HG02610 (cell line): ENCODE measurements at regions not wholly inside any gene's neighbourhood (a gene's known extent, or its start where the extent isn't known, plus 50 kb on each side); places are given as distances from the start of the nearest gene placed in this dataset.
"Not testable (repeated sequence)": the region's sequence is repeated elsewhere in the genome, so short reads cannot be mapped to it uniquely, and the experiment has no call there.

ENCODE experiments used
- ATAC-seq: cut with Tn5 transposase; IDR thresholded peaks from one replicate; pipeline ENCODE4 v1.9.1; 2021; ENCODE audit warnings: mild to moderate bottlenecking, moderate library complexity; ENCODE audit not compliant: unreplicated experiment

- ATAC-seq: no peak
Observed at GRCh38 chr11:79522626-79523025, 81.8 kb upstream of the TENM4 start.

DNA sequence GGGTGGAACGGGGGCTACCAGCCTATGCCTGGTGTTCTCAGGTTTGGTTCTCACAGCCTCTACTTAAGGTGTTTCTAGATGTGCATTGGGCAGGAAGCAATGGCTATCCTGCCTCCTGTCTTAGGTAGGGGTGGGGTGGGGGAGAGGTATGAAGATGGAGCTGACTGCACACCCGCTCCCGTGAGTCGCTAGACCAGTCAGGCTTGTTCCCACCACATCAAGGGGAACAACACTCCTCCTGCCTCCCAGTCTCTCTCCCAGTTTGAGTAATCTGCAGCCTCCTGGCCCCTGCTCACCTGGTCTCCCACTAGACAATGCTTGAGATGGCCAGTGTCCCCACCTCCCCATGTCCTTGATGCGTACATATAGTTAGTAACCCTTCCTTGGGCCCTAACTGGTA, 79.3 kb upstream of the TENM4 start:
- no peak for ATAC-seq

GRCh38 chr11:79515781-79516180, 75.0 kb upstream of the TENM4 start:
- ATAC-seq: no peak

- no peak for ATAC-seq
Observed at GRCh38 chr11:79514695-79515094, 73.9 kb upstream of the TENM4 start.

DNA sequence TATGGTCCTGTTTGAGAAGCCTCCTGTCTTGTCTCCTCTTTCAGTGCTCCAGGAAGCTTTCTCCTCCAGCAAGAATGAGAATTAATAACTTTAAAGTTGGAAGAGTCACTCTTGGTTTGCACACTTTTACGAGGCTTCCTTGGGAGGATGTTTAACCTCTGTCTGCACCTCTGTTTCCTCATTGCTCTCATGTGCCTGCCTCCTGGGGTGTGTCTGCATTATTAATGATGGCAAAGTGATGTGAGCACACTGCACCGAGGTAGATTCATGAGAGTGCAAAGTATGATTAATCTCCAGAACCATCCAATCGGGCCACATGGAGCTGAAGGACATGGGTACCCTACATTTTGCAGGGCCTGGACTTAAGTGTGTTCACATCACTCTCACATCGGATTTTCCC, 73.5 kb upstream of the TENM4 start:
- no peak for ATAC-seq

- ATAC-seq: no peak
Observed at GRCh38 chr11:79512706-79513469, 72.1 kb upstream of the TENM4 start.

GRCh38 chr11:79510960-79511359, 70.1 kb upstream of the TENM4 start:
- ATAC-seq: no peak

- ATAC-seq: no peak
Observed at GRCh38 chr11:79508461-79508860, 67.6 kb upstream of the TENM4 start.

- no peak for ATAC-seq
Observed at GRCh38 chr11:79507706-79508105, 66.9 kb upstream of the TENM4 start.

DNA sequence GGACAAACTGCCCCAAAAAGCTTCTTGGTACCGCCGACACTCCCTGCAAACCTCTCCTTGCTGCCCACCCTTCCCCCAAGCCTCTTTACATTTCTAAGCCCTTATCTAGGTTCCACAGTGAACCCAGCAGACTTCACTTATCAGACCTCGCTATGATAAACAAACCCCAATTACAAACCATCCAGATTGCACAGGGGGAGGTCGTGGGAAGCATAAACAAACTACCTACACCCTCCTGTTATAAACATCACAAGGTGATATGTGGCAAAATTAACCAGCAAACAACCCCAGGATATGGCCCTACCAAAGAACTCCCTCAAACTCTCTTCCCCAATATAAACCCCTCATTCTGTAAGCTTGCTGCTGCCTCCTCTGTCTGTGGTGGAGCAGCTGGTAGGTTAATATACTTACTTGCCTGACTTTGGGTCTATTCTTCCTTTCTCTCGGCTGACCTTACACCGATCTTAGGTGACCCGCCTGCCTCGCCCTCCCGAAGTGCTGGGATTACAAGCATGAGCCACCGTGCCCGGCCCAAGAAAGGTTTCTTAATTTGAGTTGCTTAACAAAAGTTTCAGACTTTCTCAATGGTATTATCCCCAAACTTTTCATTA, 66.0 kb upstream of the TENM4 start:
- ATAC-seq: no peak

DNA sequence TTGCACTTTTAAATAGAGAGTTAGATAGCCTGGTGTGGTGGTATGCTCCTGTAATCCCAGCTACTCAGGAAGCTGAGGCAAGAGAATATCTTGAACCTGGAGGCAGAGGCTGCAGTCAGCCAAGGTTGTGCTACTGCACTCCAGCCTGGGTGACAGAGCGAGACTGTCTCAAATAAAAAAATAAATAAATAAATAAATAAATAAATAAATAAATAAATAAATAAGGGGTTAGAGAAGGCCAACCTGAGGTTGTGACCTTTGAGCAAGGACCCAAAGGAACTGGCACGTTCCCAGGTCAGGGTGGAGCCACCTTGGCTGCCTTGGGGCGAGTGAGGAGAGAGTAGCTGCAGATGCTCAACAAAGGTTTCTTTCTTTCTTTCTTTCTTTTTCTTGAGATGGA, 65.3 kb upstream of the TENM4 start:
- ATAC-seq: no peak

DNA sequence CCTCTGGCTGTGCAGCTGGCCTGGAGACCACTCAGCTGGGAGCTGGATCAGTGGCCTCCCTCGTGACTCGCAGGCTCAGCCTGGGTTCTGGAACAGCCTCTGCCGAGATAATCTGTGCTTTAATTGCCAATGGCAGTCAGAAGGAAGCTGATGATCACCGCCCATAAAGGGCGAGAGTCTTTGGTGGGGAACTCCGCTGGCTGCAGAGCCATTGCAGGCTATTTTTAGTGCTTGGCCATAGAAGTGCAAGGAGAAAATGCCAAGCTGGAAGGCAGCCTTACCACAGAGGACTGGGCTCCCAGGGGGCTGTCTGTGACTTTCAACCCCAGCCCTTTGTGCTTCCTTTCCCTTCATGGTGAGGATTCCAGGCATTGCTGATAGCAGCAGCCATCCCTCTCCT, 62.2 kb upstream of the TENM4 start:
- no peak for ATAC-seq

- ATAC-seq: no peak
Observed at GRCh38 chr11:79501707-79502106, 60.9 kb upstream of the TENM4 start.

DNA sequence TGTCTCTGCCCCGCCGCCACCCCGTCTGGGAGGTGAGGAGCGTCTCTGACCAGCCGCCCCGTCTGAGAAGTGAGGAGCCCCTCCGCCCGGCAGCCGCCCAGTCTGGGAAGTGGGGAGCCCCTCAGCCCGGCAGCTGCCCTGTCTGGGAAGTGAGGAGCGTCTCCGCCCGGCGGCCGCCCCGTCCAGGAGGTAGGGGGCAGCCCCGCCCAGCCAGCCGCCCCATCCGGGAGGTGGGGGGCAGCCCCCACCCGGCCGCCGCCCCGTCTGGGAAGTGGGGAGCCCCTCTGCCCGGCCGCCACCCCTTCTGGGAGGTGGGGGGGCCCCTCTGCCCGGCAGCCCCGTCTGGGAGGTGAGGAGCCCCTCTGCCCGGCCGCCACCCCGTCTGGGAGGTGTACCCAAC, 59.1 kb upstream of the TENM4 start:
- ATAC-seq: not testable (repeated sequence)

GRCh38 chr11:79498667-79499066, 57.8 kb upstream of the TENM4 start:
- no peak for ATAC-seq

DNA sequence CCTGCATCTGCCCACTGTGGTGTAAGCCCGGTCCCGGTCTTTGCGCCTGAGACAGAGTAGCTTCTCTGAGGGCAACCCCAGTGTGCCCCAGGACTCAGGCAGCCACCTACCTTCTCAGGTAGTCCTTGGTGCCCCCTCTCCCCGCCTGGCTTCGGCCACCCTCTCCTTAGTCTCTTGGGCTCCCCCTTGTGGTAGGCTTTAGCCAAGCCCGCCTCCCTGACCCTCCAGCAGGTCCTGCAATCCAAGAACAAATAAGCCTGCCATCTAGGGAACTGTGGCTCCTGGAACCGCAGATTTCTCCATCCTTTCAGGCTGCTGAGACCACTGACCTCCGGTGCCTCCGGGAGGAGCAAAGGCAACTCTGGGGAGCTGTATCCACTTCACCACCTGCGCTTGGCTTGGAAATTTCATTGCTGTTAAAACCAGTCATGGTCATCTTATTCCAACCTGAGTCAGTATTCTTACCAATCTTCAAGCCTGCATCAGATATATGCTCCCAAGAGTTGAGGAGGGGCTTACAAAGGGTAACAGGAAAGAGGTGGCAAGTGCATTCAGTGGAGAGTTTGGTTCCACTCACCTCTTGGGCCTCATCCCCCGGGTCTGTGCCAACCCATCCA, 52.8 kb upstream of the TENM4 start:
- peak; percentile 73 for ATAC-seq

- ATAC-seq: no peak
Observed at GRCh38 chr11:79492008-79492407, 51.2 kb upstream of the TENM4 start.
